Lung microvascular endothelial cell (primary cell): ENCODE measurements at regions not wholly inside any gene's neighbourhood (a gene's known extent, or its start where the extent isn't known, plus 50 kb on each side); places are given as distances from the start of the nearest gene placed in this dataset.

Experiments
- DNase-seq, 2 donors: peaks; one replicate each; pipeline versions ENCODE4 v3.0.0 to v3.0.0-alpha.2; 2010; ENCODE audit warnings: low read depth in 2 of 2

DNA sequence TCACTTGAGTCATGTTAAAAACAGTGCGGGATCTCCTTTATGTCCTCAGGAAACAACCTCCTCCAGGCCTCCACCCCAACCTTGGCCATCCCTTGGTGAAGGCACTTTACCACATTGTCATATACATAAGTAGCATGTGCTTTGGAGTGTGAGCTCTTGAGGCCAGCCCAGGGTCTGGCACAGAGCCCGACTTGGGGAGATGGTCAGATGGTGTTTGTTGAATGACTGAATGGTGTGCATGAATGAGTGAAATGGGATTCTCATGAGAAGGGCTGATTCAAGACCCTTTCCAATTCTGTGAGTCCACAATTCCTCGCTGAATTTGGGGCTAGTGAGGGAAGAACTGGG is 52.9 kb upstream of the DLK1 start:
- no peak for DNase-seq

DNA sequence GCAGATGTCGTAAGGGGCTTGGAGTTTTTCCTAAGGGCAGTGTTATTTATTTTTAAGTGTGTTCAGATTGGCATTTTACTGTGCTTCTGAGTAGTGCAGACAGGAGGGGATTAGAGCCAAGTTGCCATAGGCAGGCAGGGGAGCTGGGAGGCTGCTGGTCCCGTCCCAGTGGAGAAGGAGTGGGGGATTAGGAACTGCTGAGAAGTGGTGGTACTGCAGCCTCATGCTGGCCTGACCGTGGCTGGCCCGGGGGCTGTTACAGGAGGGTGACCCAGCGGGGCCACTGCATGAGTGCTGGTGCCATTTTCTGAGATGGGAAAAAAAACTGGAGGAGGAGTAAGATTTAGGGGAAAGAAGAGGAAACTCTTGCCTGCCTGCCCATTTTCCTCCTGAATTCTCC is 52.3 kb upstream of the DLK1 start:
- DNase-seq = no peak

DNA sequence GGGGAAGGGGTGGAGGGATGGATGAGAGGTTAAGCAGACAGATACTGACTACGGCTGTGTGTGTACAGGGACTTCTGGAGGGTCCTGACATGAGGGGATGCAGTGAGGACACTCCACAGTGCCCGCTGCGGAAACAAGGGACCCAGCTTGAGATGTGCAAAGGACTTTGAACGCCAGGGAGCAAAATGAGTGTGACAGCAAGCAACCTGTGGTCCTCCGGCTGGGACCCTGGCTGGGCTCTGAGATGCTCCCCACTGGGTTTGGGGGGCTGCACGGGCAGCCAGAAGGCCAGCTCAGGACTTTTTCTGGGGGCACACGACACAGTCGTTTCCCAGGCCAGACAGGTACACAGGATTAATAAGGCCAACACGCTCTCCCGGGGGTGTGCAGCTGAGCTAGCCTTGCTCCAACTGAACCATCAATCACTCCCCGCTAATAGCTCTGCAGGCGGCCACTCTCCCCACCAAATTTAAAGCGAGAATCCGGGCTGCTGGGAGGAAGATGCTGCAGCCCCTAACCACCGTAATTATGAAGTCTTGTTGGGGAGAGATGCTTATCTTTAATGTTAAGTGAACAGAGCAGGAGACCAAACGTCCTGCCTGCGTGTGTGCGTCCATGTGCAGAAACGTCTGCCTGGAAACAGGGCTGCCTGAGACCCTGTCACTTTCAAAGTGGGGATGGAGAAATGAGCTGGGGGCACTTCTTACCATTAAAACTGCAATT is 51.6 kb upstream of the DLK1 start:
- no peak for DNase-seq

DNA sequence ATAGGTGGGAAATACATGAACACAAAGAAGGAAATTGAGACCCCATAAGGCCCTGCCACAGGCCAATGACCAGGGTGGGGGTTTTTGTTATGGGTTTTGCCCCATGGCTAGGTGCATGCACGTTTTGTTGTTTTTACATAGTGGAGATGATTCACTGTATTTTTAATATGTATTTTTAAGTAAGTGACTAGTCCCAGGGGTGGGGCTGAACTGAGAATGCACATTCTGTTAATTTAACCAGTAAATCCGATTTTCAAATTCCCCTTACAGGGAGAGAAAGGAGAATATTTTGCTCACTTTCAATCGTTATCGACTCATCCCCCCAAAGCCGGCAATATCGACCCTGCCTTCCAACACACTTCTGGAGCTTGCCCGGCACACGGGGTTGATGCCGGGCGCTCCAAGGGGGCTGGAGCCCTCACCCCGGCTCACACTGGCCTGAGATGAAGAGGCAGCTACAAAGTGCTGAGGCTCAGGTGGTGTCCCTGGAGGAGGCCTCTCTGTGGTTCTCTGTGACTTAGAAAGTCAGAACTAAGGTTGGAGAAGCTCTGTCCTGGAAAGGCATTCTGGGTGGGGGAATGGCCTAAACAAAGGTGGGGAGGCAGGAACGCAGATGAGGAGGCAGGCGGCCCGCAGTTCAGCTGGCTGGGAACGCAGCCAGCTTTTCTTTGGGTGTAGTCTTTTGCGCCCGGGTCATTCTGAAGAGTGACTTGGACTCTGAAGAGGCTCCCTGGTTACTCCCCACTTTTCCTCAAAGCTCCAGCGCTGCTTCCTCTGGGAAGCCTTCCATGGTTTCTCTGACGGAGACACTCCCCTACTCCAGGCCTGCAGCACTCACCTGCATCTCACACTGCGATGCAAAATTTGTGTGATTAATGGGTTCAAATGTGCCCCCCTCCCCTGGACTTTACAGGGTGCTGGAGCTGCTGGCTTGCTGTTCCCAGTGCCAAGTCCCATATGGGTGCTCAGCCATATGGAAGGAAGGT is 50.7 kb upstream of the DLK1 start:
- DNase-seq = no peak
